Gastroesophageal sphincter (tissue), 3 donors: ENCODE measurements at regions not wholly inside any gene's neighbourhood (a gene's known extent, or its start where the extent isn't known, plus 50 kb on each side); places are given as distances from the start of the nearest gene placed in this dataset.

Experiments used
- CTCF ChIP-seq, 4 experiments: fragments of 200-600 bp in 2 of 4; fragments of 450-650 bp in 2 of 4; sonication (generic) in 1 of 4; IDR thresholded peaks; one replicate each; pipeline ENCODE4 v1.5.1; 2017 to 2019; ENCODE audit warnings: antibody characterized with exemption in 4 of 4, mild to moderate bottlenecking in 2 of 4, moderate library complexity in 2 of 4
- POLR2A ChIP-seq, 2 donors: fragments of 450-650 bp; IDR thresholded peaks; one replicate each; pipeline ENCODE4 v1.6.1; 2017; ENCODE audit warnings: antibody characterized with exemption in 2 of 2, mild to moderate bottlenecking in 2 of 2, moderate library complexity in 1 of 2
- POLR2AphosphoS5 ChIP-seq: sonication (generic); formaldehyde crosslinking; IDR thresholded peaks from one replicate; pipeline ENCODE4 v1.6.1; 2017; ENCODE audit warnings: antibody characterized with exemption

- TF ChIP-seq CTCF (IDR thresholded peaks at IDR 0.05): no peak
- no peak for TF ChIP-seq POLR2A (IDR thresholded peaks at IDR 0.05)
- no peak for TF ChIP-seq POLR2AphosphoS5
Measured at GRCh38 chr1:60920561-60920960, 161.8 kb upstream of the NFIA start.
